Activated naive CD8-positive, alpha-beta T cell (primary cell): ENCODE measurements at regions not wholly inside any gene's neighbourhood (a gene's known extent, or its start where the extent isn't known, plus 50 kb on each side); places are given as distances from the start of the nearest gene placed in this dataset.

Source experiments
- H3K27ac Mint-ChIP-seq: one replicate; pipeline ENCODE4 v1.8.0; 2021; ENCODE audit warnings: mixed read lengths
- H3K27me3 Mint-ChIP-seq: one replicate; pipeline ENCODE4 v1.8.0; 2021; ENCODE audit warnings: mixed read lengths
- H3K36me3 Mint-ChIP-seq: one replicate; pipeline ENCODE4 v1.8.0; 2021; ENCODE audit warnings: mixed read lengths
- H3K4me1 Mint-ChIP-seq: one replicate; pipeline ENCODE4 v1.8.0; 2021; ENCODE audit warnings: low read depth, mixed read lengths
- H3K4me3 Mint-ChIP-seq: one replicate; pipeline ENCODE4 v1.8.0; 2021; ENCODE audit warnings: mild to moderate bottlenecking, mixed read lengths
- H3K9me3 Mint-ChIP-seq: one replicate; pipeline ENCODE4 v1.8.0; 2021; ENCODE audit warnings: low read depth, mixed read lengths

- Mint-ChIP-seq H3K4me3 (no peak overlapping the region), H3K27me3 (no peaks in the 10 kb centered on the region), H3K27ac (no peak overlapping the region), H3K36me3 (no peaks in the 10 kb centered on the region), H3K9me3 (peaks cover 5% of the 10 kb centered on the region), H3K4me1 (no peaks in the 10 kb centered on the region)
These were observed 668.3 kb upstream of the CDH18 start for GRCh38 chr5:20656262-20656661.

DNA sequence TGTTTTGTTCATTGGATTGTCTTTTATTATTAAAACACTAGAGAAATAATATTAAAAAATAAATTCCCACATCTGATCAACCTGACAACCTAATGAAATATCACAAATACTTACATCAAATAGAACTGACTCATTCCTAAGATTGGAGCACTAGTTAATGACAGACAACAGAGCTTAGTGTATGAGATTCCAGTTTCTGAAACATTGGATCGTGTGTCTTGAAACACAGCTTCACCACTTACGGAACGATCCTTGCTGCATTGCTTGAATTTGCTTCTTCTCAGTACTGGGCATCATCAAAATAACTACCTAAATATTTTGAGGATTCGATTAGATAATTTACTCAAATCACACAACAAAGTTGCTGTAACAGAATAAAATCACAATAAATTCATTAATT lies 667.2 kb upstream of the CDH18 start:
- H3K27me3 Mint-ChIP-seq, result no peaks in the 10 kb centered on the region
- no peak overlapping the region for H3K4me3 Mint-ChIP-seq
- H3K9me3 Mint-ChIP-seq, result peaks cover 14% of the 10 kb centered on the region
- no peak overlapping the region for H3K27ac Mint-ChIP-seq
- no peaks in the 10 kb centered on the region for H3K4me1 Mint-ChIP-seq
- no peaks in the 10 kb centered on the region for H3K36me3 Mint-ChIP-seq

DNA sequence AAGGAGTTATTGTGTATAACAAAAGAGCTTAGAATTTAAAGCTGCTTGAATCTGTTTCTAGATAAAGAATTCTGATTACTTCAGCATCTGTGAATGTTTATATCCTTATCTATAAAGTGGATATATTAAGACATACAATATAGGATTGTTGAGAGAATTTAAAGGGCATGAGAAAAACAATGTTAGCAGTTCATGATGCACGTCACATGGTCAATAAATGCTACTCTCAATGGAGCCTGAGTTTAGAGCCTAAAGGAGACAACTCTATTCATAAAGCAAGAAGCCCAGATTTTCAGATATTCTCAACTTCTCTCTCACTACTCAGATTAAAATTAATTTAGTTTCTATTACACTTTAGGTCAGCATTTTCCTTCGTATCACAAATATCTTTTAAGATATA lies 666.7 kb upstream of the CDH18 start:
- Mint-ChIP-seq H3K27ac (no peak overlapping the region), H3K4me1 (no peaks in the 10 kb centered on the region)

DNA sequence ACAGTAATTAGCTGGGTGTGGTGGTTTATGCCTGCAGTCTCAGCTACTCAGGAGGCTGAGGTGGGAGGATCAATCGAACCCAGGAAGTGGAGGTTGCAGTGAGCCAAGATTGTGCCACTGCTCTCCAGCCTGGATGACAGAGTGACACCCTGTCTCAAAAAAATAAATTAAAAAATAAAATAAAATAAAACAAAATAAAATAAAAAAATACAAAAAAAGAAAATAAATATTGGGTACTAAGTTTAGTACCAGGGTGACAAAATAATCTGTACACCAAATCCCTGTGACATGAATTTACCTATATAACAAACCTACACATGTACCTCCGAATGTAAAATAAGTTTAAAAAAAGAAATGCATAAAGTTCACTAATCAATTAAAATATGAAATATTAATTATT lies 666.0 kb upstream of the CDH18 start:
- Mint-ChIP-seq H3K27ac (no peak overlapping the region), H3K27me3 (no peaks in the 10 kb centered on the region), H3K4me1 (no peaks in the 10 kb centered on the region), H3K9me3 (peaks cover 23% of the 10 kb centered on the region), H3K36me3 (no peaks in the 10 kb centered on the region), H3K4me3 (no peak overlapping the region)

More for the DNA sequence above, 666.7 kb upstream of the CDH18 start:
- Mint-ChIP-seq H3K36me3 (no peaks in the 10 kb centered on the region), H3K9me3 (peaks cover 16% of the 10 kb centered on the region), H3K4me3 (no peak overlapping the region), H3K27me3 (no peaks in the 10 kb centered on the region)

DNA sequence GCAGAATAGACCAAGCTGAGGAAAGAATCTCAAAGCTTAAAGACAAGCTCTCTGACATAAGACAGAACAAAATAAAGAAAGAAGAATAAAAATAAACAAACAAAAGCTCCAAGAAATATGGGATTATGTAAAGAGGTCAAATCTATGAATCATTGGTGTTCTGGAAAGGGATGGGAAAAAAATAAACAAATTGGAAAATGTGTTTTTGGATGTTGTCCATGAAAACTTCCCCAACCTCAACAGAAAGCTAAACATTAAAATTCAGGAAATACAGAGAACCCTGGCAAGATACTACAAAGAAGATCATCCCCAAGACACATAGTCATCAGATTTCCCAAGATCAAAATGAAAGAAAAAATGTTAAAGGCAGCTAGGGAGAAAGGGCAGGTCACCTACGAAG lies 662.0 kb upstream of the CDH18 start:
- no peak overlapping the region for H3K27ac Mint-ChIP-seq
- no peaks in the 10 kb centered on the region for H3K36me3 Mint-ChIP-seq
- H3K9me3 Mint-ChIP-seq, result peaks cover 25% of the 10 kb centered on the region
- no peaks in the 10 kb centered on the region for H3K4me1 Mint-ChIP-seq
- H3K27me3 Mint-ChIP-seq, result no peaks in the 10 kb centered on the region
- no peak overlapping the region for H3K4me3 Mint-ChIP-seq

- Mint-ChIP-seq H3K36me3 (no peaks in the 10 kb centered on the region), H3K4me3 (no peak overlapping the region), H3K27me3 (no peaks in the 10 kb centered on the region), H3K4me1 (no peaks in the 10 kb centered on the region), H3K27ac (no peak overlapping the region), H3K9me3 (peaks cover 25% of the 10 kb centered on the region)
These were observed 661.0 kb upstream of the CDH18 start for GRCh38 chr5:20648981-20649380.

DNA sequence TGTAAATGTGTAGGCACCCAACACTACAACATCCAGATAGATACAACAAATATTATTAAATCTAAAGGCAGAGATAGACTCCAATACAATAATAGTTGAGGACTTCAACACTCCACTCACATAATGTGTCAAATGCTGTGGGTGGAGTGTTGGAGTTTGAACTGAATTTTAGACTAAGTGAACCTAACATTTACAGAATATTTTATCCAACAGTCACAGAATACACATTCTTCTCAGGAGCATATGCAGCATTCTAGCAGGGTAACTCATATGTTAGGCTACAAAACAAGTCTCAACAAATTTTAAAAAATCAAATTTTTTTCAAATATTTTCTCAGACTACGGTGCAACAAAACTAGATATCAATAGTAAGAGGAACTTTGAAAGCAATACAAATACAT lies 648.7 kb upstream of the CDH18 start:
- H3K4me1 Mint-ChIP-seq, result no peaks in the 10 kb centered on the region
- H3K27me3 Mint-ChIP-seq, result no peaks in the 10 kb centered on the region
- H3K4me3 Mint-ChIP-seq, result no peak overlapping the region
- no peak overlapping the region for H3K27ac Mint-ChIP-seq
- peaks cover 16% of the 10 kb centered on the region for H3K9me3 Mint-ChIP-seq
- H3K36me3 Mint-ChIP-seq, result no peaks in the 10 kb centered on the region

- H3K4me1 Mint-ChIP-seq, result no peaks in the 10 kb centered on the region
- no peak overlapping the region for H3K27ac Mint-ChIP-seq
- H3K4me3 Mint-ChIP-seq, result no peak overlapping the region
- H3K36me3 Mint-ChIP-seq, result no peaks in the 10 kb centered on the region
- H3K9me3 Mint-ChIP-seq, result no peaks in the 10 kb centered on the region
- H3K27me3 Mint-ChIP-seq, result no peaks in the 10 kb centered on the region
These were observed 631.6 kb upstream of the CDH18 start for GRCh38 chr5:20619591-20619990.

DNA sequence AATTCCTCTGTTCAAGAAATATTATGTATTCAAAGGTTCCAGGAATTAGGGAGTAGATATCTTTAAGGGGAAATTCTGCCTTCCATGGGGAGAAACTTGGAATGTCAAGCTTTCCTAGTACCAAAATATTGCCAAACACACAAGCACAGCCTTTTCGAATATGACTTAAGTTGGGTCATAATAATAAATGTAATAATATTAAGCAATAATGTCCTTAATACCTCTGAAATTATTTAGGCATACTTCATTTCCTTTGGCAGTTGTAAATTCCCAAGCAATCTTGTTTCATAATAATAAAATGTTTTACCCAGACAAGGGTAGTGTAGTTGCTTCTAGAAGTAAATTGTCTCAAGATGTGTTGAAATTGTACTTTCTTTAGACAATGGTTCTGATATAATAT lies 630.3 kb upstream of the CDH18 start:
- H3K4me1 Mint-ChIP-seq, result no peaks in the 10 kb centered on the region
- H3K4me3 Mint-ChIP-seq, result no peak overlapping the region
- no peaks in the 10 kb centered on the region for H3K9me3 Mint-ChIP-seq
- no peaks in the 10 kb centered on the region for H3K27me3 Mint-ChIP-seq
- no peak overlapping the region for H3K27ac Mint-ChIP-seq
- no peaks in the 10 kb centered on the region for H3K36me3 Mint-ChIP-seq

DNA sequence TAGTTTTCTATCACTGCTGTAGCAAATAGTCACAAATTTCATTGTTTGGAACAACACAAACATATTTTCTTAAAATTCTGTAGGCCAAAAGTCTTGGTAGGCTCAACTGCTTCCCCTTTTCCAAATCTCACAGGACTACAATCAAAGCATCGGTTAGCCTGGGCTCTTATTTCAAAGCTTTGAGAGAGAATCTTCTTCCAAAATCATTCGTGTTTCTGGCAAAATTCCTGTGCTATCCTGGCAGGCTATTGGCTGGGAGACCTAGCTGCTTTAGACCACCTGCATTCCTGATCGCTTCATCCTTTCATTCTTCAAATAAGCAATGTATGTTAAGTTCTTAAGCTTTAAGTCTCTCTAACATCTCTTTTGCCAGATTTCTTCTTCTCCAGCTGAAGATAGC lies 629.8 kb upstream of the CDH18 start:
- Mint-ChIP-seq H3K4me1 (no peaks in the 10 kb centered on the region), H3K27ac (no peak overlapping the region), H3K9me3 (no peaks in the 10 kb centered on the region), H3K36me3 (no peaks in the 10 kb centered on the region), H3K27me3 (no peaks in the 10 kb centered on the region), H3K4me3 (no peak overlapping the region)

- Mint-ChIP-seq H3K27me3 (no peaks in the 10 kb centered on the region), H3K4me3 (no peak overlapping the region), H3K36me3 (no peaks in the 10 kb centered on the region), H3K27ac (no peak overlapping the region), H3K9me3 (no peaks in the 10 kb centered on the region), H3K4me1 (no peaks in the 10 kb centered on the region)
These were observed 628.0 kb upstream of the CDH18 start for GRCh38 chr5:20615888-20616563.

DNA sequence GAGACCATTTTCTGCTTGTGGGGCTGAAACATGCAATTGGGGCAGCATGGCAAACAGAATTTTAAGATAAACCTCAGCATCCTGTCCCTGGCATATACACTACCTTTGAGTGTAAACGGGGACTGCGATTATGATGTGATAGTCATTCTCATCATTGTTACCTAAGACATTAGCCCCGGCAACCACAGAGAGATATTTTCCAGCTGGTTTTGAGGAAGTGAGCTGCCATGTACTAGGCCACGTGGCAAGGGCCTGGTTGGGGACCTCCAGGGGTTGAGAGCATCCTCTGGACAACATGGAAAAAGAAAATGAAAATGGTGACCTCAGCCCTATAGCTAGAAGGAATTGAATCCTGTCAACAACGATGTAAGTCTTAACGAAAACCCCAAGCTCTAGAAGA lies 623.6 kb upstream of the CDH18 start:
- H3K9me3 Mint-ChIP-seq, result peaks cover 10% of the 10 kb centered on the region

GRCh38 chr5:20610681-20611080 lies 622.7 kb upstream of the CDH18 start:
- no peak overlapping the region for H3K4me3 Mint-ChIP-seq
- no peaks in the 10 kb centered on the region for H3K4me1 Mint-ChIP-seq
- no peaks in the 10 kb centered on the region for H3K27me3 Mint-ChIP-seq

More for the DNA sequence above, 623.6 kb upstream of the CDH18 start:
- no peaks in the 10 kb centered on the region for H3K27me3 Mint-ChIP-seq
- no peaks in the 10 kb centered on the region for H3K4me1 Mint-ChIP-seq
- no peak overlapping the region for H3K27ac Mint-ChIP-seq
- no peaks in the 10 kb centered on the region for H3K36me3 Mint-ChIP-seq
- no peak overlapping the region for H3K4me3 Mint-ChIP-seq

GRCh38 chr5:20609126-20609525 lies 621.1 kb upstream of the CDH18 start:
- H3K9me3 Mint-ChIP-seq, result peaks cover 10% of the 10 kb centered on the region
- no peaks in the 10 kb centered on the region for H3K36me3 Mint-ChIP-seq
- no peak overlapping the region for H3K27ac Mint-ChIP-seq
- H3K4me1 Mint-ChIP-seq, result no peaks in the 10 kb centered on the region
- H3K4me3 Mint-ChIP-seq, result no peak overlapping the region
- no peaks in the 10 kb centered on the region for H3K27me3 Mint-ChIP-seq

More at GRCh38 chr5:20610681-20611080, 622.7 kb upstream of the CDH18 start:
- Mint-ChIP-seq H3K9me3 (peaks cover 10% of the 10 kb centered on the region), H3K27ac (no peak overlapping the region), H3K36me3 (no peaks in the 10 kb centered on the region)

- no peaks in the 10 kb centered on the region for H3K4me1 Mint-ChIP-seq
- peaks cover 10% of the 10 kb centered on the region for H3K9me3 Mint-ChIP-seq
- H3K27ac Mint-ChIP-seq, result no peak overlapping the region
- H3K36me3 Mint-ChIP-seq, result no peaks in the 10 kb centered on the region
- H3K27me3 Mint-ChIP-seq, result no peaks in the 10 kb centered on the region
- no peak overlapping the region for H3K4me3 Mint-ChIP-seq
These were observed 620.6 kb upstream of the CDH18 start for GRCh38 chr5:20608567-20608966.

GRCh38 chr5:20605732-20606525 lies 617.9 kb upstream of the CDH18 start:
- H3K36me3 Mint-ChIP-seq, result no peaks in the 10 kb centered on the region
- H3K27me3 Mint-ChIP-seq, result no peaks in the 10 kb centered on the region

More at GRCh38 chr5:20605732-20606525, 617.9 kb upstream of the CDH18 start:
- Mint-ChIP-seq H3K9me3 (peaks cover 10% of the 10 kb centered on the region), H3K27ac (no peak overlapping the region), H3K4me3 (no peak overlapping the region), H3K4me1 (no peaks in the 10 kb centered on the region)
